Stimulated activated naive CD4-positive, alpha-beta T cell (primary cell): ENCODE measurements at regions not wholly inside any gene's neighbourhood (a gene's known extent, or its start where the extent isn't known, plus 50 kb on each side); places are given as distances from the start of the nearest gene placed in this dataset.

ENCODE experiments used
- DNase-seq, 6 experiments: peaks; one replicate each; lab custom pipeline; 2025; lab: John Stamatoyannopoulos, UW

DNA sequence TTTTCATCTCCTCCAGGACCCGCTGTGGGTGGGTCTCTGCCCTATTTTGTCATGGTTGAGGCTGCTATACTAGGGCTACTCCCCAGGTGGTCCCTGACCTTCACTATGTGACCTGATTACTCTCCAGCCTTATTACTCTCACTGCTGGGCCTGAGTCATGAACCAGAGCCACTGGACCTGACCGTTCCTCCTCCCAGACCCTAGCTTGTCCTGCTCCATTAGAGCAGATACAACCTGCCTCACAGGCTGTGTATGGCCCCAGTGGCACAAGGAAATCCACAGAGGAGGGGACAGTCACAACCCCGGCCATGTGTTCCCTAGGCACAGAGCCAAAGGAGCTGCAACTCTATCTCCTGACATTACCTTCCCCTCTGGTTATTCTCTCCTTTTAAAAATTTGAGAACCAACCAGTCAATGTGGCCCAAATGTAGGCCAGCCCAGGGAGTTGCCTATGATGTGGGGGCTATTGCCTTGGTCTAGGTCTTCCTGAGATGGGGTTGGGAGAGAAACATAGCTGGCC lies 96.0 kb upstream of the FSTL4 start:
- no peak for DNase-seq

DNA sequence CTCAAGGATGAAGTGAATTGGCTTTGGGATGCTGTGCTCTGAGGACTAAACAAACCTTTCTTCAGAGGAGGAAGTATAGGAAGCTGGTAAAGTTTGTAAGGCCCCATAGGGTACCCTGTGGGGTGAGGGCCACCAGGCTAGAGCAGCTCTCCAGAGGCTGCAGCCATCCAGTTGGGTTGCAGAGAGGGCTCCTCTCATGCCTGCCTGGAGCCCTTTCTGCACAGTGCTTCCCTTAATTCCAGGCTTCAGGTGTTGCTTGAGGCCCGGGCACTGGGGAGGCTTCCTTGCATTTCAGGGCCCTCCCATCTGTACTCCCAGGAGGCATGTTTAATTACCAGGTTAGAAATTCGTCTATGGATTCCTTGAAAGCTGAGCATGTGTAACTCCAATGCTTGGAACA lies 95.3 kb upstream of the FSTL4 start:
- no peak for DNase-seq

DNA sequence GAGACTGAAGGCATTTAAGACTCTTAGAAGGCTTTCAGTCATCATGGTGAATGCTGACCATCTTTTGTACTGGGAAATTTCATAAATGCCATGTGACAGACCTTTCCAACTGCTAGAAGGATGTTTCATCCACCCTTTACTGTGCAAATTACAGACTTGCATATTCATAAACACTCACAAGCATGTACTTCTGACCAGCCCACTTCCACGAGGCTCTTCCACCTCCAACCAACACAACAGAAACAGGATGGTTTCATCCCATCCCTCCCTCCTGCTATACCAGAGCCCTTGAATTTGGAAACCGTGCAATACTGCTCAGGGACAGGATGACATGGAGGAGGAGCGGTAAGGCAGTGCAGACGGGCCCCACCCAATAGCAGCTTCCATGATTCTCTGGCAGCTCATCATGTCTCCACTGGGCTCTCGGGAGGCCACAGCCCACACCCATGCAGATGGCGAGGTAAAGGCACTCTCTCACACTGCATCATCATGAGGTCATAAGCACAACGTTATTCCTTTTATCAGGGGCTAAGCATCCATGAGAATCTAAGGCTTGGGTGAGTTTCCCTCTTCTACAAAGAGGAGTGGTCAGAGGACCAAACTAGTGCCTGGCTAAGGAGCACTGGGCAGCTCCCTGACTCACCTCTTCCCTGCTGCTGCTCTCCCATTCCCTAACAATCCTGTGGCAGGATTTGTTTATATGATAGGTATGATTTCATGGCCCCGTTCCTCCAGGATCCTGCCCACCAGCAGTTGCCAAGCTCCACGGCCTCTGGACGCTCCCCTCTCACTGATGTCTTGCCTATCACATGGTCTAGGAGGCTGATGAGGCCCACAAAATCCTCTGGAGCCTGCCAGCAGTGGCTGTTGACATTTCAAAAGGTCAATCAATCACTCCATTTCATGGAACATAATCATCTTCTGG lies 94.4 kb upstream of the FSTL4 start:
- DNase-seq = no peak

DNA sequence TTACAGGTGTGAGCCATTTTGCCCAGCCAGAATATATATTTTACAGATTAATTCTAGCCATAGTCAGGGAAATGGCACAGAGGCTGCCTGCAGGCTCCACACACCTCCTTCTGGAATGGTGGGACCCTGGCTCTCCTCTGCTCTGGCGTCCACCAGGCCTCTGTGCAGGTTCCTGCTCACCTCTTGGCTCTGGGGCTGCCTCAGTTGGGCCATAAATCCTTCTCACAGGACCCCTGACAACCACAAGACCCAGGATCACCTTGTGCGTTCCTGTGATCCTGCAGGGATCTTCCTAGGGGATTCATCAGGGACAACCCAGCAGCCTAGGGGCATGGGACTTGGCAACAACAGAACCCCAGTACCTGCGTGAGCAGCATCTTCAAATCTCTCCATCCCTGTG lies 93.0 kb upstream of the FSTL4 start:
- DNase-seq = no peak

DNA sequence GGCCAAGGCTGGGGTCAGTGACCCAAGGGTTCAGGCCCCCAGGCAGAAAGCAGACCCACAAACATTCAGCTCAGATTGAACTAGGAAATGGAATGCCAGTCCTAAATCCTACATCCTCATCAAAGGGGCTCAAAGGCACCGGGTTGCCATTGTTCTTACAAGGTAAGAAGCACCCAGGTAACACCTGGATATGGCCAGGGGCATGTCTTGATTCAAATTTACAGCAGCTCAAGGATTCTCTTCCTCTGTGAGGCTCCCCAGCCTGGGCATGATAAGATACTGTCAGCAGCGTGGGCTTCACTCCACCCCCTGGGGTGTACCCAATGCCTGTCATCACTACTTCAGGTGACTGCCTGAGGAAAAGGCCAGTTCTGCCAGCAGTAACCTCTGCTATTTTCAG lies 92.1 kb upstream of the FSTL4 start:
- no peak for DNase-seq

DNA sequence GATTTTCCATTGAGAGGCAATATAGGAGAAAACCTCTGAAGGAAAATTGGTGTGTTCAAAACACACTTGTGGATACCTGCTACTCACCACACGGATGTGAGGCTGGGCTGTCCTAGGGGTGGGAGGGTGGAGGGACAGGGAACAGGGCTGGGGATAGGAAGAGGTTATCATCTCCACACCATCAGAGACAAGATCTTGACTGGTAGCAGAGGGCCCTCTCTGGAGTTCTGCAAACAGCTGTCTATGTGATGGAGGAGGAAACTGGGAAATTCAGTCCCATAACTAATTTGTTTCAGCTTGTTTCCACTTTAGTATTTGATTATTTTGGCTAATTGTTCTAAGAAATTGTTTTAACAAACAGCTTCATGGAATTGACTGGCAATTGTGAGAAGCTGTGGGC lies 91.6 kb upstream of the FSTL4 start:
- no peak for DNase-seq

DNA sequence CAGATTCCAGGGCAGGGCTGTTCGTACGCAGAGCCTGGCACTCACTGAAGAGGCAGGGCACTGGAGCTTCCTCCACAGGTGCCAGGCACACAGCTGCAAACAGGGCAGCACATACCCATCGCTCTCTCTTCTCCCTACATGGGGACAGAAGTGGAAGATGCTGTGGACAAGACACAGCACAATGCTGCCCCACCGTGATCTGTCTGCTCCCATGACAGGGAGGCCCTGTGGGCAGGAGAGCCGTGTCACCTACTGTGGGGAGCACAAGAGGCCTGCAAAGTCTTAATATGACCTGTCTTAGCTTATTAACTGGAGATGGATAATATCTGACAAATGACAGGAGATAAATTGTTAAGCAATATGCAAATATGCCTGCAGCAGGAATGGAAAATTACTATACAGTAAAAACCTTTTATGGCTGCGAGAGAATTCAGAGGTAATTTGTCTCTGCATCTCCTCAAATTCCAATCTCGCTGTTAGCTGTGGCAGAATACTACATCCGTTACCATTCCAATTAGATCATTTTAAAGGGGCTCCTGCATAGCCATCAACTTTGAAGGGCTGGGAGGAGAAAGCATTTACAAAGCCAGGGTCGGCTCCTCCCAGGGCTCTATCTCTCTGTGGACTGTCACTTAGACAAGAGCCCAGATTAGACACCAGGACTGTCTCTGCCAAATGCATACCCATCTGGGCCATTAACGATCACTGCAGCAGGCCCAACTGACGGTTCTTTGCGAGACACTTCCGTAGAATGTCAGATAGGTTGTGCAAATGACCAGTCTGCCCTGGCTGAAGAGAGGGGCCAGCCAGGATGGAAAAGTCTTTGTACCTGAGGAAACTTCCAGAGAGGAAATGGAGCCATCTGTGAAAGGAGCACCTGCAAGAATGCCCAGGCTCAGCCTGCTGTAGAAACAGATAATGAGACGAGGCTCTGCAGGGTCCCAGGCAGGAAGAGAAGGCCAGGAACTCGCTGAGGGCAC lies 90.7 kb upstream of the FSTL4 start:
- no peak for DNase-seq

DNA sequence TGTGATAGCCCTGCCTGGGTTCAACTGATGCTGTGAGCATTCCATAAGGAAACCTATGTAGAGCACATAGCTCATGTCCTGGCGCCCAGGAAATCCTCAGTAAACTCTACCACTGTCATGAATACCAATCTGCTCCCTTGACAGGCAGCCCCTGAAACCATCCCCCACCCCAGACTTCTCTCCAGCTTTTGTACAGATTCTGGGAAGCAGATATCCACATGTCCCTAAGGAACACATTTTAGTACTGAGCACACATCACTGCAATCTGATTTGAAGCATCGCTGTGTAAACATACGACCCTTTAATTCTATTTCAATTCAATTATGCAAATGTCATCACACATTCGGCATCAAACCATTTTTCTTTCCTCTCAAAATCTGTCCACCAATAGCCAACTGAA lies 89.5 kb upstream of the FSTL4 start:
- DNase-seq = no peak

DNA sequence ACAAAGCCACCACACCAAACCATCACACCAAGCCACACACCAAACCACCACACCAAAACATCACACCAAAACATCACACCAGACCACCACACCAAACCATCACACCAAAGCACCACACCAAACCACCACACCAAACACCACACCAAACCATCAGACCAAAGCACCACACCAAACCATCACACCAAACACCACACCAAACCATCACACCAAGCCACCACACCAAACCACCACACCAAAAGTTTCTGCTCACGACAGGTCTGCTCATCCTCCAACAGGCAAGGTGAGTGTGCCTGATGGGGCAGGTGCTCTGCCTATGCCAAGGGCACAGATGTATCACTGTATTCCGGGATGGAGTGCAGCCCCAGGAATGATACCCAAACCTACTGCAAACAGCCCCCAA lies 87.9 kb upstream of the FSTL4 start:
- no peak for DNase-seq

DNA sequence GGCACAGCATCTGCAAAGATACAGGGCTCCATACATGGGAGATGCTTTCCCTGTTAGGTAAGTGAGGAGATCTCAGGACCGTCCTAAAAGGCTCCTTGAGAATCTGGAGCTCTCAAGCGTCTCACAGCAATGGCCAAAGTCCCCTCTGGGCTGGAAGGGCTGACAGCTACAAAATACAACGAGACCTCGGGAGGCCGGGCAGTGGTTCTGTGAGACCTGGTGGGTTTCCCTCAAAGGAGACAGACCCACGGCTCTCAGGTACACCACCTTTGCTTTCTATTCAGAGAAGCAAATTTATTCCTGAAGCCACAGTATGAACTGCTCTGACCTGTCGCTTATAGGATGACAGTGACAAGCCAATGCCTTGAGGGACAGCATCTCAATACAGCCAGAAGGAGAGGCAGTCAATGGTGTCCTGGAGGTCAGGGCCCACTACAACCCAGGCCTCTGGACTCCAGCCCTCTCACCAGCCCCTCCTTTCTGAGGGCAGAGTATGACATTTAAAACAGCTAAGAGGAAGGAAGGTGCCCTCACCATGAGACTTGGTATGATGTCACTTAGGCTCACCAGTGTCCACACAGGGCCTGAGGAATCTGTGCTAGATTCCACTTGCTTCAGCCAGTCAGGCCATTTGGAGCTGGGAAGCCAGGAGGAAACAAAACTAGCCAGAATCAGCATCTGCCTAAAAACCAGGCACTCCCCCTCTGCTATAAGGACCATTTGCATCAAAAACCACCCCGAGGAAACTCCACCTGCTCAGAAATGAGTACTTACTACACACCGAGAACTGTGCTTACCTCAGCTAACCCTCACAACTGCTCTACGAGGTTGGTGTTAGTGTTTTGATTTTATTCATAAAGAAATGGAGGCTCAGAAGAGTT lies 86.5 kb upstream of the FSTL4 start:
- no peak for DNase-seq

DNA sequence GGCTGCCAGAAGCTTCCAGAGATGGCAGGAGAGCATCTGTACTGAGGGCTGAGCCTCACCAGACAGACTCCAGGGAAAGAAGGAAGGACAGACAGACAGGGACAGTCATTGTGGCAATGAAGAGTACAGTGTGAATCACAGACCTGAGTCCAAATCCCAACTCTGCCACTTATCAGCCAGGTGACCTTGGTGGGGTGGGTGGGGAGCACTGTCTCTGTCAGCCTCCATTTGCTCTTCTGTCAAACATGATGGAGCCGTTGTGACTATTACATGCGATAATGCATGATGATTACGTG lies 85.9 kb upstream of the FSTL4 start:
- DNase-seq = no peak

DNA sequence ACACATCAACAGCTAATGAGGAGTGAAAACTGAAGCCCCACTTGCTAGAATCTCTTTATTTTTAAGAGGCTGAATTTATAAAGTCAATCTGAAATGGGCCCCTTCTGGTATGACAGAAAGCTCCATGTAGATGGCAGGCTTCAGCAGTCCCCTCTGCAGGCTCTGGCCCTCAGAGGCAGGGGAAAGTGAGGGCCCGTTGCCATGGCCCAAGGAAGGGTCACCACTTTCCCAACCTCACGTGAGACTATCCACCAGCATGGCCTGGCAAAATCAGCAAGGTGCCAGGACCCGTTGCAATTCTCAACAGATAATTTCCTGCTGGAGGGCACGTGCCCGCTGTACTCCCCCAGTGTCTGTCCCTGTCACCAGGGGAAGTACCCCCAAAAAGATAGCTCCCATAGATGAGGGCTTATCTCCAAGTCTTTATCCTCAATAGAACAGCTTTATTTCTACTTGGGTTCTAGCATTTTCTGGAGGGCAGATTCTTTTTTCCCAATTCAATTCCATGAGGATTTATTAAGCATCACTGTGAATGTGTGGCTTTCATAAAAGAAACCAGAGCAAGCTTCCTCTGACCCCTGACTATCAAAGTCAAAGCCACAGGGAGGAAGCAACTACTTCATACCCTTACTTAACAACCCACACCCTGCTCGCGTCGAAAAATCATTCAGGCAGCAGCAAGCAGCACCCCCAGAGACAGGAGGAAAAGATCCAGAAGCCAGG lies 85.4 kb upstream of the FSTL4 start:
- no peak for DNase-seq

DNA sequence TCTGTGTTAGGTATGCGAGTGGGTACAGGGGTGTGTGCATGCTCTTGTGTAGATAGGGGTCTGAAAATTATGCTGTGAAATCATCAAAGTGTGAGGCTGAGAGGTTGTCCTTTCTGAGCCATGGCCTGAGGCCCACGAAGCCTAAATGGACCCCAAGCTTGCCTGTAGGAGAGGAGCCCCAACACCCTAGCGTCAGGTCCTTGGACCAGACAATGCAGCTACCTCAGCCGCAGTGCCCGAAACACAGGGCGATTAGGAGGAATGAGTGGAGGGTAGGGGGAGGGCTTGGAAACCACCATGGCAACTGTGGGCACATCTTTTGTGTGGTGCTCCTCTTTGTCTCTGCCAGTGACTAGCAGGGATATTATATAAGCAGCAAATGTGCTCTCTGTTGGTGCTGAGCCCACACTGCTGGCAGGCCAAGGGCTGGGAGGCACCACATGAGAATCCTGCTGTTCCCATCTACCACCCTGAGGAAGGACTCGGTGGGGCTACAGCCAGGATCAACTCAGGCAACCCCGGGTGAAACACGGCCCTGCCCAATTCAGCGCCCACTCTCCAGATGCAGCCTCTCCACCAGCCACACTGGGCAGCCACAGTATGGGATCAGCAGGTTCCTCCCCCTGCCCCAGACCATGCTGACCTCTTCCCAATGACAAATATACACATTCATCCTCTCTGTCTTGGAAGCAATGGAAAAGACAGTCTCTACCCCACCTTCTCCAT lies 84.6 kb upstream of the FSTL4 start:
- no peak for DNase-seq

DNA sequence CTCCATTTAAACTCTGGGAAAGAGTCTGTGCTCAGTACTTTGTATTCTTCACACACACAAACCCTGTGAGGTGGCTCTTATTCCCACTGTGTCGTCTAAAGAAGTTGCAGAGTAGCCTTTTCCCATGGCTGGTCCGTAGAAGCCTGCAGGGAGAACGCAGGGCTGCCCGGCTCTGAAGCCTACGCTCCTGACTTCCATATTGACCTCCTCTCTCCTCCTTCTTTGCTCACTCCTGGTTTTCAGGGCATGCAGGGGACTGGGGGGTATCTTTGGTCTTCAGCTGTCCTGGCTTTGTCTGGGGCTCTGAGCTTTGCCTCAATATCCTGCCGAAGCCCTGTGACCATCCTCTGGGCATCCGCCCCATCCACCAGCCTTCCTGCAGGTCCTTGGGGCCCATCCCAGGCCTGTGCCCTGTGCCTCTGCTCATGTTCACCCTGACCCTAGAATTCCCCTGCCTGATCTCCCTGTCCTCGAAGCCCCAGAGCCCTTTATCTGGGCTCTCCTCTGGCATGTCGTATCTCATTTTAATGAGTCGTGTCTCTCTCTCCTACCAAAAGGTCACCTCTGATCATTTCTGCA lies 83.8 kb upstream of the FSTL4 start:
- DNase-seq = no peak

DNA sequence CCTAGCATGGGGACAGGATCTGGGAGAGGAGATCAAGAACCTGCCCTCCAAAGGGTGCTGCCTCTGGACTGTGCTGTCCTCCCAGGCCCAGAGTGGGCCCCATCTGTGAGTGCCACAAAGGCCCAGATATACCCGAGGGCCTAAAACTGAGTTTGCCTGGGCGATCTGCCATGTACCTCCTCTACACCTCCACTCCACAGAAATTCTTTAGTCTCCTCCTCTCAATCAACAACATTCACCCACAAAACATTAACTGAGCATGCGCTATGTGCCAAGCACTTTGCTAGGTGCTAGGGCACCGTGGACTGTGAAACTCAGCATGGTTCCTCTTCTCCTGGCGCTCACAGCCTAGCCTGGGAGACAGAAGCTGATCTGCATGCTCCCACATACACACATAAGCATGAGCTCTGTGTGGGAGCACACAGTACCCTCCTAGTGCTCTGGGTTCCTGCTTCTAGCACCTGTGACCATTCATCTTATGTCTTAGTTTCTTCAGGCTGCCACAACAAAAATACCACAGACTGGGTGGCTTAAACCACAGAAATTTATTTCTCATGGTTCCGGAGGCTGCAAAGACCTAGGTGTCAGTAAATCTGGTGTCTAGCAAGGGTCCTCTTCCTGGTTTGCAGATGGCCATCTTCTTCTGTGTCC lies 82.0 kb upstream of the FSTL4 start:
- no peak for DNase-seq

DNA sequence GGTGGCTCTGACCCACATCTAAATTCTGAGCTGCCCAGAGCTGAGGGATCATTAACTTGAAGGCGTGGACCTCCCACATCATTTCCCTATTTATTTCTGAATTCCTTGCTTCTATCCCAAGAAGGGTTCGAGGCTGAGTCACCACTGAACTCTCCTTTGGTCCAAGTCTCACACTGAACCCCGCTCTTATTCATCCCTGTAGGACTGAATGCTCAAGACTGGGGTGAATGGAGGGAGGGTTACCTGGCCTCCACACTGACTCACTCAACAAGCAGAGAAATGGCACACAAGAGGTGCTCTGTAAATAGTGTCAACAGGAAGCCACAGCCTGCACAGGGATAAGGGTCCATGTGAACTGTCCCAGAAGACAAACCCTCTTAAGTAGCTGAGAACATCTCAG lies 79.1 kb upstream of the FSTL4 start:
- no peak for DNase-seq

DNA sequence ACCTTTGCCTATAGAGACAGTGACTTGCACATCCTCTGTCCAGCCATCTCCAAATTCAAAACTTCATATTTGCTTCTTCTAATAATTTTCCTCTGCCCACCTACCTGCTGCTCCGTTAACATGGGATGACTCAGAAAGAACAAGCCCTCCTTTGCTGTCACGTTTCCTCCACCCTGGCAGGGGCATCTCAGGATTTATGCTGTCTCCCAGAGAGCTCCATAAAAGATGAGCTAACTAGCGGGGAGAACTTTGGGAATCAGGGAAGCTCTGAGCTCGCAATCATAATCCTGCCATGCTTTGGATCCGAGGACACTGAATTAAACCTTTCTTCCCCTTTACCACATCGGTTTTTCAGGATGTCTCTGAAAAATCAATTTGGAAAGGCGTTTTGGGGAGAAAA lies 78.4 kb upstream of the FSTL4 start:
- no peak for DNase-seq

DNA sequence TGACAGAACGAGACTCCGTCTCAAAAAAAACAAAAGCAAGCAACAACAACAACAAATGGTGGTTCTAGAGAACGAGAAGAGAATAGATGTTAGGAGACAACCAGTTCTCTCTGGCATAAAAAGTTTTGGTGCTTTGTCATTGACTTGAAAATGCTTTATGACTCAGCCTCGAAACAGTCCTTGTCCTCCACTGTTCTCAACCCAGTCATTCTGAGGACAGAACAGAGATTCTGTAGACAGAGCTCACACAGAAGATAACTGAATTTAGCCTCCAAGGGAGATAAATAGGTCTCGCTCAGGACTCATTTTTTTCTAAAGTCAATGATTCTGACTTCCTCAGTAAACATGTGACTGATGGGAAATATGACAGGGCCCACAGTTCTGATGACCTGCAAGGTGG lies 76.0 kb upstream of the FSTL4 start:
- no peak for DNase-seq

DNA sequence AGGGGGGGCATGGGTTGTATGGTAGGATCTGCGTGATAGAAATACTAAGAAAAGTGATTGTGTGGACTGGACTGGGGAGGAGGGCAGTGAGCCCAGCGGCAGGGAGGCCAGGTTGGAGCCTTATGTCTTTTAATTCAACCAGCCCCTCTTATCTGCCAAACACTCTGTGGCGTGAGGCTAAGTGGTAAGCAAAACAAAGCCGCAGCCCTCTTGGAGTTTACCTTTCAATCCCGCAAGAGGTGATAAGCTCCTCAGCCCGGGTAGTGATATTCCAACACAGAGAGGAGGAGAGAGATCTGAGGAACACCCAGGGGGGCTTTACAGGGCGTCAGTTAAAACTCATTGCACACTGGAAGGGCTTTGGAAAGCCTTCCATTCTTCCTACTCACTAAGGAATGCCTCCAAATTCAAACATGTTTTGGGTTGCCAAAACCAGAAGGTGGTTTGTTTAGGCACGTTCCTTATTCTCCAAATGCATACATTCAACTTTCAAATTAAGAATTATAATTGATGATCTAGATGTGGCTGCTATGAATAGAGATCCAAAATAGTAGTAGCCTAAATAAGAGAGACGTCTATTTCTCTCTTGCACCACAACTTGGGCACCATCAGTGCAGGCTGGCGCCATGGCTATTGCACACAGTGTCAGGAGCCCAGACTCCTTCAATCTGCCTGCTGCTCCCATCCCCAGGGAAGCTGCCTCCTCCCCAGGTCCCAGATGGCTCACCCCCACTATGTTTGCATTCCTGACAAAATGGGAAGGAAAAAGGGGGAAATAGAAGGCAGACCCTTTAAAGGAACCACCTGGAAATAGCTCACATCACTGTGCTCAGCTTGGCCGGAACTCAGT lies 75.1 kb upstream of the FSTL4 start:
- DNase-seq = no peak
